ENCODE measurements at regions not wholly inside any gene's neighbourhood (a gene's known extent, or its start where the extent isn't known, plus 50 kb on each side); places are given as distances from the start of the nearest gene placed in this dataset.

- TF ChIP-seq CTCF (IDR thresholded peaks at IDR 0.05; ENCODE audit: control extremely low read depth in 1 of 3, insufficient read depth in 1 of 3, low read depth in 1 of 3, low read length in 3 of 3) (no peak), EP300 (IDR thresholded peaks at IDR 0.05; ENCODE audit: borderline replicate concordance in 1 of 2, low read depth in 2 of 2, low read length in 2 of 2) (no peak), TEAD4 (IDR thresholded peaks at IDR 0.05; ENCODE audit: low read depth, low read length) (peak; percentile 52; the same call in 1 of the 2 replicates), EZH2 (IDR thresholded peaks at IDR 0.05; ENCODE audit: low read depth, low read length, severe bottlenecking) (no peak), SP1 (IDR thresholded peaks at IDR 0.05; ENCODE audit: low read depth, low read length) (no peak), TAF1 (IDR thresholded peaks at IDR 0.05; ENCODE audit: low read depth, low read length) (no peak)
Observed at GRCh38 chr1:110272045-110272444, 61.9 kb downstream of the KCNC4 start.

Data from H1 (cell line).